Esophagus squamous epithelium (tissue), 5 donors: ENCODE measurements at regions not wholly inside any gene's neighbourhood (a gene's known extent, or its start where the extent isn't known, plus 50 kb on each side); places are given as distances from the start of the nearest gene placed in this dataset.

Experiments
- DNase-seq: peaks from one replicate; lab custom pipeline; 2025; lab: John Stamatoyannopoulos, UW
- H3K27ac ChIP-seq, 4 donors: fragments of 200-600 bp; sonication (generic); one replicate each; pipeline ENCODE4 v1.5.1; 2016 to 2019; ENCODE audit warnings: mild to moderate bottlenecking in 1 of 4
- H3K27me3 ChIP-seq, 4 donors: fragments of 200-600 bp; sonication (generic); 1 replicate in 3 of 4; 2 replicates in 1 of 4; pipeline versions ENCODE4 v1.5.1 to v1.6.0; 2017 to 2021; ENCODE audit warnings: antibody characterized with exemption in 1 of 4
- H3K36me3 ChIP-seq, 3 donors: fragments of 200-600 bp; sonication (generic); one replicate each; pipeline ENCODE4 v1.5.1; 2016 to 2019
- H3K4me1 ChIP-seq, 3 donors: fragments of 200-600 bp; sonication (generic); one replicate each; pipeline ENCODE4 v1.5.1; 2017 to 2019
- H3K4me3 ChIP-seq, 4 donors: fragments of 200-600 bp; sonication (generic); 1 replicate in 3 of 4; 2 replicates in 1 of 4; pipeline ENCODE4 v1.5.1; 2016 to 2019; ENCODE audit warnings: mild to moderate bottlenecking in 2 of 4, moderate library complexity in 1 of 4
- H3K9me3 ChIP-seq, 3 donors: fragments of 200-600 bp; sonication (generic); one replicate each; pipeline ENCODE4 v1.5.1; 2016 to 2019
- CTCF ChIP-seq, 6 experiments: fragments of 450-650 bp in 4 of 6; fragments of 200-600 bp in 2 of 6; sonication (generic) in 2 of 6; IDR thresholded peaks; one replicate each; pipeline ENCODE4 v1.5.1; 2016 to 2019; ENCODE audit warnings: antibody characterized with exemption in 6 of 6, mild to moderate bottlenecking in 4 of 6, moderate library complexity in 4 of 6
- POLR2A ChIP-seq, 4 donors: fragments of 450-650 bp; IDR thresholded peaks; one replicate each; pipeline ENCODE4 v1.6.1; 2017; ENCODE audit warnings: antibody characterized with exemption in 4 of 4, mild to moderate bottlenecking in 4 of 4, moderate library complexity in 3 of 4
- WGBS, 2 donors: methylation state at CpG; one replicate each; pipeline ENCODE4 v1.1.5; 2018; 5-methylcytosine and 5-hydroxymethylcytosine counted together
- intact Hi-C: fragments of 100-400 bp; cut with DNase I; formaldehyde crosslinking; loops from one replicate; pipeline ENCODE4 v1.15.0; 2022
- donor health status: DM: yes; HTN: yes; CAD: no.

- no peaks in the 10 kb centered on the region for H3K9me3 ChIP-seq
- DNase-seq: no peak
- WGBS, 2 donors: 30% methylated on average over 2 of the region's 9 CpGs; no CpG with 5 or more reads in 1 of the 2 donors
- no peak for TF ChIP-seq POLR2A (IDR thresholded peaks at IDR 0.05)
- no peak for TF ChIP-seq CTCF (IDR thresholded peaks at IDR 0.05)
- intact Hi-C loops: no loop called here
- no peaks in the 10 kb centered on the region for H3K36me3 ChIP-seq
- no peak overlapping the region for H3K4me3 ChIP-seq
- H3K4me1 ChIP-seq: peaks cover 10 to 28% (median 19%) of the 10 kb centered on the region in 3 donors
- no peaks in the 10 kb centered on the region for H3K27me3 ChIP-seq
- H3K27ac ChIP-seq: peak overlapping the region in 3 of 4 donors; percentile 43 to 68 (median 56)
These were observed 839.4 kb downstream of the MAFB start for GRCh38 chr20:39849664-39850063.

GRCh38 chr20:39849171-39849570, 839.9 kb downstream of the MAFB start:
- intact Hi-C loops: no loop called here
- Histone ChIP-seq H3K9me3 (no peaks in the 10 kb centered on the region), H3K4me3 (no peak overlapping the region), H3K36me3 (no peaks in the 10 kb centered on the region), H3K27me3 (no peaks in the 10 kb centered on the region), H3K27ac (peak overlapping the region in 2 of 4 donors; percentile 56 to 68), H3K4me1 (peaks cover 10 to 28% (median 19%) of the 10 kb centered on the region in 3 donors)
- WGBS, 2 donors: 53 to 68% methylated on average over 5 of the region's 5 CpGs
- TF ChIP-seq POLR2A (IDR thresholded peaks at IDR 0.05) (no peak), CTCF (IDR thresholded peaks at IDR 0.05) (no peak)
- DNase-seq: no peak

- TF ChIP-seq POLR2A (IDR thresholded peaks at IDR 0.05) (no peak), CTCF (IDR thresholded peaks at IDR 0.05) (no peak)
These were observed 849.5 kb downstream of the MAFB start for GRCh38 chr20:39839399-39840119.

GRCh38 chr20:39837561-39837960, 851.5 kb downstream of the MAFB start:
- no peaks in the 10 kb centered on the region for H3K36me3 ChIP-seq
- H3K4me1 ChIP-seq: no peaks in the 10 kb centered on the region
- no peak for TF ChIP-seq CTCF (IDR thresholded peaks at IDR 0.05)
- H3K4me3 ChIP-seq: no peak overlapping the region
- DNase-seq: no peak
- no peaks in the 10 kb centered on the region for H3K9me3 ChIP-seq
- H3K27me3 ChIP-seq: no peaks in the 10 kb centered on the region
- WGBS, 2 donors: 70 to 81% methylated on average over 3 of the region's 3 CpGs
- no peak overlapping the region for H3K27ac ChIP-seq
- intact Hi-C loops: no loop called here

More at GRCh38 chr20:39839399-39840119, 849.5 kb downstream of the MAFB start:
- H3K36me3 ChIP-seq: no peaks in the 10 kb centered on the region
- no peak overlapping the region for H3K4me3 ChIP-seq
- no peaks in the 10 kb centered on the region for H3K9me3 ChIP-seq
- H3K4me1 ChIP-seq: no peaks in the 10 kb centered on the region
- H3K27me3 ChIP-seq: no peaks in the 10 kb centered on the region
- no peak overlapping the region for H3K27ac ChIP-seq
- intact Hi-C loops: no loop called here
- DNase-seq: no peak
- 82 to 84% methylated on average over 7 to 8 of the region's 9 CpGs for WGBS, 2 donors

- no peak for DNase-seq
- WGBS, 2 donors: 62 to 69% methylated on average over 7 of the region's 7 CpGs
- no peak for TF ChIP-seq CTCF (IDR thresholded peaks at IDR 0.05)
- TF ChIP-seq POLR2A (IDR thresholded peaks at IDR 0.05): no peak
- no peaks in the 10 kb centered on the region for H3K36me3 ChIP-seq
- intact Hi-C loops: no loop called here
- H3K27me3 ChIP-seq: no peaks in the 10 kb centered on the region
- no peak overlapping the region for H3K27ac ChIP-seq
- no peaks in the 10 kb centered on the region for H3K4me1 ChIP-seq
- H3K9me3 ChIP-seq: no peaks in the 10 kb centered on the region
- H3K4me3 ChIP-seq: no peak overlapping the region
These were observed 853.8 kb downstream of the MAFB start for GRCh38 chr20:39835130-39835842.
